AG04449 (cell line): ENCODE measurements at regions not wholly inside any gene's neighbourhood (a gene's known extent, or its start where the extent isn't known, plus 50 kb on each side); places are given as distances from the start of the nearest gene placed in this dataset.

ENCODE experiments used
- CTCF ChIA-PET: fragments of 350-600 bp; formaldehyde crosslinking; extraction: SDS; loops from one replicate; lab custom pipeline; 2021; ENCODE audit warnings: antibody characterized with exemption; lab: Yijun Ruan, JAX
- POLR2A ChIA-PET: fragments of 400-600, 350-600 bp; formaldehyde crosslinking; extraction: SDS; loops from one replicate; lab custom pipeline; 2020; ENCODE audit warnings: antibody characterized with exemption, inconsistent platforms; lab: Yijun Ruan, JAX
- DNase-seq: peaks from one replicate; pipeline ENCODE4 v3.0.0-alpha.2; 2010; ENCODE audit warnings: low read depth, low spot score
- H3K4me3 ChIP-seq: 2 replicates; pipeline ENCODE4 v1.5.1; 2011; ENCODE audit warnings: low read depth, mild to moderate bottlenecking, control low read depth, low read length
- TF ChIP-seq, protein P1 (sequence below): IDR thresholded peaks from one replicate; pipeline ENCODE4 v1.5.1; 2011; ENCODE audit warnings: mild to moderate bottlenecking, moderate library complexity, low read length, control low read depth, inconsistent platforms; ENCODE audit not compliant: insufficient read depth; ENCODE audit errors: missing control alignments

DNA sequence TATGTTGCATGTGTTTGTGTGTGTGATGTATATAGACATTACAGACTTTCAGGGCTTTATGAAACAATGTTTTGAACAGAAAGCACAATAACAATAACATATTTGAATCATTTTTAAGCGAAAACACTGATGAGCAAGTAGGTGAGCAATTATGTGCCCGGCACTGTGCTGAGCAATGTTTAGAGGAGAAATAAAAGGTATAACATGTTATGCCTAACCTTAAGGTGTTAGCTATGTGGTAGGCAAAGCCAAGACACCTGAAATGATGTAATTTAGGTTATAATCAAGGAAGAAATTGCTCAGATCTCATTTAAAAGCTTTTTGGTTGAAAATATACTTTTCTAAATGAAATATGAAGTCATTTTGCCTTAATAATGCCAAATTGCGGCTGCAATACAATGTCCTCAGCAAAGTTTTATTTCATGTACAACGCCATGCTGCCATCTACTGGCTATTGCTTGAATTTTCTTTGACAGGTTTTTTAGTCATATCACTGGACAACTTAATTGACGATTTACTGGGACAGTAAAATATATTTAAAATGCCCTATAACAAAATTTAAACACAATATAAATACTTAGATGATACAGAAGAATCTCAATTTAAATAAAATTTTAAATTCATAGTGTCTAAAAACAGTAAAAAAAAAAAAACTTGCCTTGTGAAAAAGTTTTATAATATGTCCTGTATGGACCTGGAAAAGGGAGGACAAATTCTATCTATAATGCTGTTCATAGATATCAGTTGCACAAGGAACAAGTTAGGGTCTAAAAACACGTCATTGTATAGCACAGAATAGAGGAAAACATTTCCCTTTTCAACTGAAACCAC, 131.1 kb upstream of the CDK1 start:
- TF ChIP-seq, protein P1, sequence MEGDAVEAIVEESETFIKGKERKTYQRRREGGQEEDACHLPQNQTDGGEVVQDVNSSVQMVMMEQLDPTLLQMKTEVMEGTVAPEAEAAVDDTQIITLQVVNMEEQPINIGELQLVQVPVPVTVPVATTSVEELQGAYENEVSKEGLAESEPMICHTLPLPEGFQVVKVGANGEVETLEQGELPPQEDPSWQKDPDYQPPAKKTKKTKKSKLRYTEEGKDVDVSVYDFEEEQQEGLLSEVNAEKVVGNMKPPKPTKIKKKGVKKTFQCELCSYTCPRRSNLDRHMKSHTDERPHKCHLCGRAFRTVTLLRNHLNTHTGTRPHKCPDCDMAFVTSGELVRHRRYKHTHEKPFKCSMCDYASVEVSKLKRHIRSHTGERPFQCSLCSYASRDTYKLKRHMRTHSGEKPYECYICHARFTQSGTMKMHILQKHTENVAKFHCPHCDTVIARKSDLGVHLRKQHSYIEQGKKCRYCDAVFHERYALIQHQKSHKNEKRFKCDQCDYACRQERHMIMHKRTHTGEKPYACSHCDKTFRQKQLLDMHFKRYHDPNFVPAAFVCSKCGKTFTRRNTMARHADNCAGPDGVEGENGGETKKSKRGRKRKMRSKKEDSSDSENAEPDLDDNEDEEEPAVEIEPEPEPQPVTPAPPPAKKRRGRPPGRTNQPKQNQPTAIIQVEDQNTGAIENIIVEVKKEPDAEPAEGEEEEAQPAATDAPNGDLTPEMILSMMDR = peak; percentile 42
- ChIA-PET CTCF (interaction anchor here (0.7 to 14.3 kb wide), 41 partner anchors 8 to 550 kb away, joined by 3 to 471 read pairs (median 5); no protein-coding TSS in a partner anchor), POLR2A (no interaction called here)
- no peak for DNase-seq
- H3K4me3 ChIP-seq = no peak overlapping the region

DNA sequence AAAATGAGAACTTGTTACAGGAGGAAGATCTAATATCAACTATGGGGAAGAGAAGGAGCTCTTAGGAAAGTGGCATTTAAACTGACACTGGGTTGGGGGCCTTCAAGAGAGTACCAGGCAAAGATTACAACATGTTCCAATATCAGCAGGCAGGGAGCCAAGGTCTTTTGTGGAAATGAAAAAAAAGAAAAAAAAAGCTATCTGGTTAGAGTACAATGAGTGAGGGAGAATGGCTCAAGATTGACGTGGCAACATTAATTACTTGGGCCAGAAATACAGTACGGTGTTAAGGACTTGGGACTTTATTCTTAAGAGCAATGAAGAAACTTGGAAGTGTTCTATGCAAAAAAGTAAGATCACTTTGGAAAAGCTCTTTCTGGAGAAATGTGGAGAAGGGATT, 132.3 kb upstream of the CDK1 start:
- CTCF ChIA-PET = interaction anchor here (0.7 to 14.3 kb wide), 37 partner anchors 9 to 546 kb away, joined by 3 to 471 read pairs (median 5); no protein-coding TSS in a partner anchor
- POLR2A ChIA-PET = no interaction called here
- no peak for DNase-seq
- H3K4me3 ChIP-seq = no peak overlapping the region
- TF ChIP-seq, protein P1 = no peak

DNA sequence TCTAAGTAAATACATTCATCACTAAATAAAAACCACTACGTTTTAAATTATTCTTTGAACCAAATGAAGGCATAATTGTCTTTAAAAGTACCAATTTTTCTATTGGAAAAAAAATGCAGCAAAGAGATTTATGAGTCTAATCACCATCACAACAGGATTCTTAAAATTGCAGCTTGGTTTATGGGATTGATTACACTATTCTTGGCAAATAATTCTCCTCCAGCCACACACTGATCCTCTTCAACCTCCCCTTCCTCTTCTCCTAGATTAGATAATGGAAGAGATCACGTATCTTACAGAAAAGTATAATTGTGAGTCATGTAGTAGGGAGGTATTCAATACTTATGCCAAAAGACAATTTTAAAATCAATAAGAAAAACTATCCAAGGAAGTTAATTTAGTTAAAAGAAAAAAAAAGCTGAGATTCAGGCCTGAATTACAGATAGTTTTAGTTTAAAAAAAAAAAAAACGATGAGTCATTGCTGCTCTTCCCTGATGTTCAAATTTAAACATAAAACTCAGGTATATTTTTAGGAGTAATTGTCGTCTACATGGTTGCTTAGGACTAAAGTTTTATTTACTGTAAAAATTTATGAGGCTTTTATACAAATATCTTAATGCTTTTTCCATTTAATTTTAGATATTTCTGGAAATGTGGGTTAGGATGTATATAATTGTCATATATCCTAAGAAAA, 133.7 kb upstream of the CDK1 start:
- TF ChIP-seq, protein P1 = no peak
- no peak for DNase-seq
- POLR2A ChIA-PET = no interaction called here
- CTCF ChIA-PET = interaction anchor here (0.9 to 14.3 kb wide), 12 partner anchors 8 to 545 kb away, joined by 3 to 471 read pairs (median 16); no protein-coding TSS in a partner anchor
- no peak overlapping the region for H3K4me3 ChIP-seq

DNA sequence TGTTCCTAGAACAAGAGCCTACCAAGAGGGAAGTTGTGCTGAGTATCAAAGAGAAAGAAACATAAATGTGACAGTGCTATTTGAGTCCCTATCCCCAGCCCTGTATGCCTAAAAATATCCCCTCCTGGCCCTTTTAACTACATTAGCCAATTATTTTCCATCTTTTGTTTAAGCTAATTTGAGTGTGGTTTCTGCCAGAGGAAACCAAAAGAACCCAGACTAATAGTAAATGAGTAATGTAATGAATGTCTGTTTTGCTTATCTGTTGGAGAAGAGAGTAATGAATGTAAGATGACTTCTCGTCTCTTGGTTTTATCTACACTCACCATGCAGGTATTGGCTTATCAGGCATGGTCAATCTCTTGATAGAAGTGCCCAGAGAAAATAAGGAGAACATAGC, 134.4 kb upstream of the CDK1 start:
- ChIA-PET CTCF (interaction anchor here (1.2 to 14.3 kb wide), 3 partner anchors 12 to 529 kb away, joined by 3 to 471 read pairs (median 4); no protein-coding TSS in a partner anchor), POLR2A (no interaction called here)
- no peak for DNase-seq

DNA sequence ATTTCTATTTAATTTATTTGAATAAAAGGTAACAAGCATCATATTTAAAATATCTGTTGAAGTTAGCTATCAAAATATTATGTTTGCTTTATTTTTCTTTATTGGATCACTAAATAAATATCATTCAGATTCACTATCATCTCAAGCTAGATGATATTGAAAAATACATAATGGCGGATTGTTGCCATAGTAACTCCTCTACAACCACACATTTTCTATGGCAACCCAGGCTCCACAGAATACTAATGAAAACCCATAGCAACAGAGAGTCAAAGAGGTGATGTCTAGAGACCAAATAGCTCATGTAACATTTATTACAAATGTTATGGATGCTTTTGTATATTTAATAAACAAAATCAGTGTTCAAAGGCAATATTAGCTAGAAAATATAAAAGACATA, 148.9 kb upstream of the CDK1 start:
- ChIA-PET CTCF (interaction anchor here (0.9 to 1.8 kb wide), 5 partner anchors 11 to 193 kb away, joined by 3 to 13 read pairs (median 4); no protein-coding TSS in a partner anchor), POLR2A (no interaction called here)
- TF ChIP-seq, protein P1 = no peak
- no peak for DNase-seq
- no peak overlapping the region for H3K4me3 ChIP-seq

More for the DNA sequence above, 134.4 kb upstream of the CDK1 start:
- TF ChIP-seq, protein P1 = no peak
- no peak overlapping the region for H3K4me3 ChIP-seq
